Stimulated activated naive CD8-positive, alpha-beta T cell treated with anti-CD3 and anti-CD28 coated beads, Interleukin-15, amount 100 ng/mL, for 72 hours (primary cell): ENCODE measurements at regions not wholly inside any gene's neighbourhood (a gene's known extent, or its start where the extent isn't known, plus 50 kb on each side); places are given as distances from the start of the nearest gene placed in this dataset.
"Not testable (repeated sequence)": the region's sequence is repeated elsewhere in the genome, so short reads cannot be mapped to it uniquely, and the experiment has no call there.

Experiments
- ATAC-seq: fragments of 150-1000 bp; cut with Tn5 transposase; 2 replicates; pipeline ENCODE4 v1.10.0; 2021; ENCODE audit warnings: mild to moderate bottlenecking, moderate library complexity
- DNase-seq, 2 donors: peaks; one replicate each; pipeline ENCODE4 v3.0.0; 2021 to 2022
- H3K27ac Mint-ChIP-seq, 2 donors: one replicate each; pipeline ENCODE4 v1.8.0; 2022; ENCODE audit warnings: mild to moderate bottlenecking in 2 of 2, mixed read lengths in 2 of 2, moderate library complexity in 2 of 2
- H3K27me3 Mint-ChIP-seq: one replicate; pipeline ENCODE4 v1.8.0; 2022; ENCODE audit warnings: mixed read lengths
- H3K4me1 Mint-ChIP-seq: one replicate; pipeline ENCODE4 v1.8.0; 2022; ENCODE audit warnings: mild to moderate bottlenecking, mixed read lengths
- H3K4me3 Mint-ChIP-seq, 2 donors: one replicate each; pipeline ENCODE4 v1.8.0; 2022; ENCODE audit warnings: mild to moderate bottlenecking in 2 of 2, mixed read lengths in 2 of 2, moderate library complexity in 1 of 2
- H3K9me3 Mint-ChIP-seq, 2 donors: one replicate each; pipeline ENCODE4 v1.8.0; 2022; ENCODE audit warnings: mixed read lengths in 2 of 2

DNA sequence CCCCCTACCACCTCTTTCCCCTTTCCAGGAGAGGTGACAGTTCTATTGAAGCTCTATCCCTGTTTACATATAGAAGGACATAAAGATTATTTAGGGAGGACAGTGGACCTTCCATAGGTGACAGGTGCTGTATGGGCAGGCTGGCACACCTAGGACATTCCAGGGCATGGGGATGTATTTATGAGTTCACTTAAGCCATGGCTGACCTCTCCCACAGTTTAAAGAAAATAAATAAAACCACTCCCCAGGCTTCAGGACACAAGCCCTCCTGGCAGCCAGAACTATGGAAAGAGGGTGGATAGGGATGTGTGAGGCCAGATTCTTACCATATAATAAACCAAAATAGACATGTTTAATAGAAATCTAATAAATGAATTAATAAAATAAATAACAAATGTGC, 85.6 kb upstream of the HOXC13 start:
- peaks cover 47% of the 10 kb centered on the region for H3K27me3 Mint-ChIP-seq
- no peak overlapping the region for H3K4me3 Mint-ChIP-seq
- no peak for ATAC-seq
- DNase-seq, result no peak
- no peak overlapping the region for H3K27ac Mint-ChIP-seq
- no peaks in the 10 kb centered on the region for H3K9me3 Mint-ChIP-seq
- no peaks in the 10 kb centered on the region for H3K4me1 Mint-ChIP-seq

DNA sequence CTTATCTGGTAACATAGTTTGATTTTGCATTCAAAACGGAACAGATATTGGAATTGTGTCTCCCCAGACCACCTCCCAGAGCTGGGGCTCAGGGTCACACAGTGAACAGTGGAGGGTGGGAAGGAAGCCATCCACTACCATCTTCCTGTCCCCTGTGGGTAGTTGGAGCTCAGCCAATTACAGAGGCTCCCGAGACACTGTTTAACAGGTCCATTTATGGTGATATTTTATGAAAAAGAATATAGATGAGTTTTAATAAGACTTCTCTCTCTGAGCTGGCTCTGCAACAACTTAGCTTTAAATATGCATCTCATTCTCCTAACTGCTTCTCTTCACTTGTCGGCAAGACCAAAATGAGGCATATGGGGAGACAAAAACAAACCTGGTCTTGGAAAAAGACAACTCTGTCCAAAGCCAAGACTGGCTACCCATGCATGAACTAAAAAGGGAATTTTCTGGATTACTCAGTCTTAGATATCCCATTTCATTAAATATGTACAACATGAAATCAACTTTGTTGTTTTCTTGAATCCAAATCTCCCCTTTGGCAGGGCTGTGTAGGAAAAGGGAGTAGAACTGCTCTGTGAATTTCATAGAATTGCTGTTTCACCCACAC, 83.8 kb upstream of the HOXC13 start:
- Mint-ChIP-seq H3K9me3 (no peaks in the 10 kb centered on the region), H3K27ac (no peak overlapping the region), H3K4me3 (no peak overlapping the region), H3K27me3 (peaks cover 30% of the 10 kb centered on the region), H3K4me1 (no peaks in the 10 kb centered on the region)
- DNase-seq, result no peak
- ATAC-seq, result no peak

DNA sequence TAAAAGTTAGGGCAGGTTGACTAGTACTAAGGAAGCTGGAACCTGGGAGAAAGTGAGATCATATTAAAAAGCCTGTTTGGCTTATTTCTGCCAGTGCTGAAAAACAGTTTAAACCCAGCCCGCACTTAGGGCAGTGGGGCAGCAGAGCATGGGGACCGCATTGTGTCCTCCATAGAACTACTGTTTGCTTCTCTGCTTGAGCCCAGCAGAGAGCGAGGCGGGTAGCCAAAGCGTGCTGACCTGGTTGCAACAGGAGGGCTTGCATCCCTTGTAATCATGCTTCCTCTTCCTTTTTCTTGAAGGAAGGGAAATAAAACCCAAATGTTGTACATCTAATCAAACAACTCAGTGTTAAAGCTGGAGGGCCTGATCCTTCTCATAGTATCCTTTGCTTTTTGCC, 82.5 kb upstream of the HOXC13 start:
- no peak for DNase-seq
- ATAC-seq, result no peak
- H3K4me1 Mint-ChIP-seq, result no peaks in the 10 kb centered on the region
- peaks cover 23% of the 10 kb centered on the region for H3K27me3 Mint-ChIP-seq
- no peak overlapping the region for H3K27ac Mint-ChIP-seq
- no peak overlapping the region for H3K4me3 Mint-ChIP-seq
- H3K9me3 Mint-ChIP-seq, result no peaks in the 10 kb centered on the region

DNA sequence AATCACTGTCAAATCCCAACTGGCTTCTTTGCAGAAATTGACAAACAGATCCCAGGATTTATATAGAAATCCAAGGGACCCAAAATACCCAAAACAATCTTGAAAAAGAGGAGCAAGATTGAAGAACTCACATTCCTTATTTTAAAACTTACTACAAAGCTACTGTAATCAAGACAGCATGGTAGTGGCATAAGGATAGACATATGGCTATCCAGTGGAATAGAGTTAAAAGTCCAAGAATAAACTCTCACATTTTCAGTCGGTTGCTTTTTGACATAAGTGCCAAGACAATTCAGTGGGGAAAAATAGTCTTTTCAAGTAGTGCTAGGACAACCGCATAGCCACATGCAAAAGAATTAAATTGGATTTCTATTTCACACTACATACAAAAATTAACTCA, 81.0 kb upstream of the HOXC13 start:
- H3K9me3 Mint-ChIP-seq, result no peaks in the 10 kb centered on the region
- DNase-seq (no peak), ATAC-seq (no peak)
- no peak overlapping the region for H3K4me3 Mint-ChIP-seq
- no peak overlapping the region for H3K27ac Mint-ChIP-seq
- H3K27me3 Mint-ChIP-seq, result peaks cover 19% of the 10 kb centered on the region
- H3K4me1 Mint-ChIP-seq, result no peaks in the 10 kb centered on the region

DNA sequence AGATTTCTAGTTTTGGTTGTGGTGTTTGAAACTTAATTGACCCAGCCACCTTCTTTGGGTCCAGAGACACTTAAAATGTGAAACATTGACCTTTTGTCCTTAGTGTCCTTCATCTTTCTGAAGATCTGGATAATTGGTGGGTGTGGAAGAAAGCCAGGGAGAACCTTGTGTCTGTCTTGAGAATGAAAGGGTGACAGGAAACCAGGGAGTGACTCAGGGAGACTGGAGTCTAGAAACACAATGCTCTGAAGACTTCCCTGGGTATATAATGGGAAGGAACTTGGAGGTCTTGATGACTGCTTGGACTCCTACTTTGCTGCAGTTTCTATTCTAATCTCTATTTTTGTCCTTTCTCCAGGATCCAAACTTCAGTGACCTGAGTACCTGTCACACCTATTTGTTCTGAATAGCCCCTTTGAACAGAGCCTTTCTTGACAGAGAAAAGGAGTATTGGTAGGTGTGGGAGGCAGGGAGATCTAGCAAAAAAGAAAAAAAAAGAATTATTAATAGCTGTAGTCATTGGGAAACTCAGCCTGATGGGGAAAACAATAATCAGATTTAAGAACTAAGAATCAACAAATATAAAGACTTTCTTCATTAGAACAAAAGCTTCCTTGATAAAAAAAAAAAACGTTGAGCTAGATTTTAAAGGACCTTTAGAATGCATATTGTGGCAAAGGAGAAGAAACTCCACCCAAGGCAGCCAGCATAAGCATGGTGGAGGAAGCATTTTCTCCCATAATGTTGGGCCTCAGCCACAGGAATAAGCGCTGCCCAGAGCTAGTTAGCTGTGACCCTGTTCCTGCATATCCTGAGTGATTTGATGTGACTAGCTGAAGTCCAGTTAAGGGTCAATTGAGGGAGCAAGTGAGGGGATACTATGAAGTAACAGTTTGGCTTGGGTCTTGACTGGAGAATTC, 77.9 kb upstream of the HOXC13 start:
- no peaks in the 10 kb centered on the region for H3K9me3 Mint-ChIP-seq
- no peak for DNase-seq
- H3K4me3 Mint-ChIP-seq, result no peak overlapping the region
- no peak for ATAC-seq
- peaks cover 8% of the 10 kb centered on the region for H3K27me3 Mint-ChIP-seq
- no peaks in the 10 kb centered on the region for H3K4me1 Mint-ChIP-seq
- no peak overlapping the region for H3K27ac Mint-ChIP-seq

DNA sequence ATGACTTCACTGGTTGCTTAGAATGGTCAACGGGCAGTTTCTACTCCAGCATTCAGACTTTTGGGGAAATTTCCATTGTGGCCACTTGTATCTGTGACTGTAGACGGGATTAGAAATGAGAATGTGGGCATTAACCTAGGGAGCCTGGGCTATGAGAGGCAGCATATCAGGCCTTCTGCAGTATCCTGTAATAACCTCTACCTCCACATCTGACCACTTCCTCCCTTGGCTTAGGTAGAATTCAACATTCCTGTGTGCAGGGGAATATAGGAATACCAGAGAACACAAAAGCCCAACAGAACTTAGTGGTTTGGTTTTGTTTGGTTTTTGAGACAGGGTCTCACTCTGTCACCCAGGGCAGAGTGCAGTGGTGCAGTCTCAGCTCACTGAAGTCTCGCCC, 76.4 kb upstream of the HOXC13 start:
- no peak for DNase-seq
- H3K27me3 Mint-ChIP-seq, result peaks cover 8% of the 10 kb centered on the region
- ATAC-seq, result no peak
- H3K4me3 Mint-ChIP-seq, result no peak overlapping the region
- H3K9me3 Mint-ChIP-seq, result no peaks in the 10 kb centered on the region
- H3K27ac Mint-ChIP-seq, result no peak overlapping the region
- no peaks in the 10 kb centered on the region for H3K4me1 Mint-ChIP-seq

DNA sequence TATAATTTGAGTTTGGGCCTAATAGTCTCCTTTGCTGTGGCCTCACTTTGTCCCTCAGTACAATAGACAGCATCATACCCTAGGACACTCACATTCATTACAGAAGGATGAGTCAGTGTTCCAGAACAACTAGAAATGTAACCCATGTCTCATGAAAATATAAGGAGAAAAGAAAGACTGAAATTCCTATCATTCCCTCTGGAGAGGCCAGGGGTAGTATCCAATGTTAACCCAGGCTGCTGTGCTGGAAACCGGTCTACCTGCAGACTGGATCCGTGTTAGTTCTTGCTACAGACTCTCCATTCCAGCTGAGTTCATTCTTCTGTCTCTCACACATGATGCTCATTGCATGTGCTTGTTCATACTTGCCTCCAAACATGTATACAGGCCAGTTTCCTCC, 75.8 kb upstream of the HOXC13 start:
- Mint-ChIP-seq H3K27me3 (peaks cover 13% of the 10 kb centered on the region), H3K4me1 (no peaks in the 10 kb centered on the region), H3K27ac (no peak overlapping the region), H3K4me3 (no peak overlapping the region), H3K9me3 (no peaks in the 10 kb centered on the region)
- ATAC-seq (no peak), DNase-seq (no peak)

DNA sequence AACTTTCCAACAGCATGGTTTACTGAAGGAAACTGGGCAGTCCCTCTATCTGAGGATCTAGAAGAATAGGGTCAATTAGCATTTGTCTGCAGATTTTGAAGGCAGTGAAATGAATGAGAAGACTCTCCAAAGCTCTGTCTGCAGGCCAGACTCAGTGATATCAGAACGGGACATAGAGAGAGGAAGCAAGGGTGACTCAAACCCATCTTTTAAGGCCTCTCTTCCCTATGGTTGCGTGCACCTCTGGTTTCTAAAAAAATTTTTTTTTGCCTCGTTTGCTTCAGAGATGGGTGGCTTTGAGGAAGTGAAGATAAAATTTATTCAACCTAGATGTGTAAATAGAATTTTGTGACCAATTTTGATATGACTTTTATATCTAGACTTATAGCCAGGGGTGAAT, 71.9 kb upstream of the HOXC13 start:
- DNase-seq (no peak), ATAC-seq (no peak)
- peaks cover 26% of the 10 kb centered on the region for H3K27me3 Mint-ChIP-seq
- H3K27ac Mint-ChIP-seq, result no peak overlapping the region
- no peaks in the 10 kb centered on the region for H3K4me1 Mint-ChIP-seq
- no peak overlapping the region for H3K4me3 Mint-ChIP-seq
- no peaks in the 10 kb centered on the region for H3K9me3 Mint-ChIP-seq

DNA sequence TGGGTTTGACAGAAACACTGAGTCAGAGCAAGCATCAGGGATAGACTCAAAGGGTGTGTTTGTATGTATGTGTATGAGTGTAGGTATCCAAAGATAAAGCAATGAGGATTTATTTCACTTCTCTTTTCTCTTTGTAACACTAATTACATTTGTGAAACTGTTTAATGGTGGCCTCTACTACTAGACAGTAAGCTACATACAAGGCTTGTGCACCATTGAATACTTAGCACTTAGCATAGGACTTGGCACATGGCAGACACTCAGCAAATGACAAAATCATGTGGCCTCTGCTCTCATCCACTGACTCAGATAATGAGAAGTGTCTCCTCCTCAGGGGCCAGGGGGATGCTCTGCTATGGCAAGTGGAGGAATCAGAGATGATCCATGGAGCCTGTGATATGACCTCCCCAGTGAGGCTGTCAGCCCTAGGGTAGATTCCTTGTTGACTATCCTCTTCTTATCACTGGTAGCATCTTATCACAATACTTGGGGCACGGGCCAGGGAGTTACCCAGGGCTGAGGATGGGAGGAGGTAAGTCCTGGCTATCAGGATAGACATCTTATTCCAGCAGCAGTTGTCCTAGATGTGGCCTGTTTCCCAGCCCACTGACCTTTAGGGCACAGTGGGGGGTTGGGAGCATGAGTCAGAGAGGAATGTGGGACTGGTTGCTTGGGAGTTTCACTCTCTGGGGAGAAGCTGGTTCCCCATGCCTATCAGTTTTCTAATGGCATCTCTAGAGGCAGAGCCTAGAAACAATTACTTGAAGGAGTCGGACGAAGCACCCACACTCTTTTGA, 71.2 kb upstream of the HOXC13 start:
- ATAC-seq, result no peak
- Mint-ChIP-seq H3K9me3 (no peaks in the 10 kb centered on the region), H3K4me1 (no peaks in the 10 kb centered on the region), H3K27ac (no peak overlapping the region), H3K4me3 (no peak overlapping the region), H3K27me3 (peaks cover 33% of the 10 kb centered on the region)
- no peak for DNase-seq

DNA sequence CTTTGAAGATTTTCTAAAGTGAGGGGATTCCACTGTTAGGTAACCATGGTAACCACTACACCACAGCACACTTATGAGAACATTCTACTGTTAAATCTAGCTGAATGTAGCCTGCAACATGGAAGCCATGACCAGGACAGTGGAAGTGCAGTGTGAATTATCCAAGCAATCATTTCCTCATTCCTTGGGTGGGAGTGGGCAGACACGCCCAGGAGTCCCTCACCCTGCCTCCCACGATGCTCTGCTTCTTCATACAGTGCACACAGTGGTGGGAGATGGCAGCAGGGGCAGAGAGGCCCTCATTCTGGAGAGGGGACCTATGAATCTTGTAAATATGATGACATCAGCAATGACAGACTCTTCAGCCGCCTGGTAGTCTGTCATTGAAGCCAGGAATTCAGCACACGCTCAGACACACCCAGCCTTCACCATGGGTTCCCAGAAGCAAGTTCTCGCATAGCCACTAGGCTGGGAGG, 70.1 kb upstream of the HOXC13 start:
- no peak overlapping the region for H3K27ac Mint-ChIP-seq
- H3K4me3 Mint-ChIP-seq, result no peak overlapping the region
- no peaks in the 10 kb centered on the region for H3K9me3 Mint-ChIP-seq
- DNase-seq (no peak), ATAC-seq (no peak)
- H3K27me3 Mint-ChIP-seq, result peaks cover 44% of the 10 kb centered on the region
- H3K4me1 Mint-ChIP-seq, result no peaks in the 10 kb centered on the region

DNA sequence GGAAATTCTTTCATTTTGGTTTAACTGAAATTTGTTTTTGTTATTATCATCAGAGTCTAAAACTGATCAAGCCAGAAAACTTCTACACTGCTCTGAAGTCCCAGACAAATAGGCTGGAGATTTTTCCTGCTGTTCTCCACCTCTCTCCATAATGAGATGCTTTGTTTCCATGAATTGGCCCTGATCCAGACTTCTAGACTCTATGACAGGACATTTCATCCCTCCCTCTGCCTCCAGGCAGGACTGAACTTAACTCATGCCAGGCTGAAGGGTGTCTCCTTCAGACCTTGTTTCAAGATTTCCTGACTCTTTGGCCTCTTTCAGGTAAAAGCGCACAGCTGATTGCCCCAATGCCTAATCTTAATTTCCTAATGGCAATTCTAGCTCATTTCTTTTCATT, 69.1 kb upstream of the HOXC13 start:
- Mint-ChIP-seq H3K9me3 (no peaks in the 10 kb centered on the region), H3K4me1 (no peaks in the 10 kb centered on the region), H3K27ac (no peak overlapping the region), H3K4me3 (no peak overlapping the region), H3K27me3 (peaks cover 49% of the 10 kb centered on the region)
- ATAC-seq (no peak), DNase-seq (no peak)

DNA sequence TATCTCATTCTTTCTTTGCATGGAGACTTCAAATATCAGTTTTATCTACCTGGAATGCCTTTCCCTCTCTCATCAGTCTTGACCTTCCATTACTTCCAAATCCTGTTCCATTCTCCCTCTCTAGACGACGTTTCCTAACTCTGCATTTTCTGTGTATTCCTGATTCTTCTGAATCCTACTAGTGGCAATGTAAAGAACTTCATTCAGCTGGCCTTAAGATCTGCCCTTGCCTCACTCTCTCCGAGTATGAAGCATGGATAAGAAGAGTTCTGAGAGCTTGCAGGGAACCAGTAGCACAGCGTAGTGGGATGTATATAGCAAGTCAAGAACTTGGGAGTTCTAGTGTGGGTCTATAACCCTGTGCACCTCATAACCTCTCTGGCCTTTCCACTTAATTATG, 68.5 kb upstream of the HOXC13 start:
- DNase-seq, result no peak
- no peak overlapping the region for H3K4me3 Mint-ChIP-seq
- no peak for ATAC-seq
- H3K9me3 Mint-ChIP-seq, result no peaks in the 10 kb centered on the region
- H3K4me1 Mint-ChIP-seq, result no peaks in the 10 kb centered on the region
- no peak overlapping the region for H3K27ac Mint-ChIP-seq
- peaks cover 49% of the 10 kb centered on the region for H3K27me3 Mint-ChIP-seq

DNA sequence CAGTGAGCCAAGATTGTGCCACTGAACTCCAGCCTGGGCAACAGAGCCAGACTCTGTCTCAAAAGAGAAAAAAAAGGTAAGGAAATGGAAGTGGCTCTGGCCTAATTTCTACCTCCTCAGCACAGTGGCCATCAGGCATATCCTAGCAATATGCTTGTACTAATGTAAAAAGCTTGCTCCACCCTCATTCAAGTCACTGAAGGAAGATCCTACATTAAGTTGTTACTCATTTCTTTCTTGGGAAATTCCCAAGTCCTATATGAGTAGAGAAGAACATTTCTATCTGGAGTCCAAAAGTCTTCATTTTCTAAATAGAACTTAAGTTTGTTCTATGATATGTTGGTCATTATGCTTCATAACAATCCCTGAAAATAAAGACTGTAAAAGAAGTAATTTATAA, 67.3 kb upstream of the HOXC13 start:
- H3K27me3 Mint-ChIP-seq, result peaks cover 49% of the 10 kb centered on the region
- no peak for DNase-seq
- no peak overlapping the region for H3K27ac Mint-ChIP-seq
- no peaks in the 10 kb centered on the region for H3K9me3 Mint-ChIP-seq
- H3K4me1 Mint-ChIP-seq, result no peaks in the 10 kb centered on the region
- no peak for ATAC-seq
- H3K4me3 Mint-ChIP-seq, result no peak overlapping the region

DNA sequence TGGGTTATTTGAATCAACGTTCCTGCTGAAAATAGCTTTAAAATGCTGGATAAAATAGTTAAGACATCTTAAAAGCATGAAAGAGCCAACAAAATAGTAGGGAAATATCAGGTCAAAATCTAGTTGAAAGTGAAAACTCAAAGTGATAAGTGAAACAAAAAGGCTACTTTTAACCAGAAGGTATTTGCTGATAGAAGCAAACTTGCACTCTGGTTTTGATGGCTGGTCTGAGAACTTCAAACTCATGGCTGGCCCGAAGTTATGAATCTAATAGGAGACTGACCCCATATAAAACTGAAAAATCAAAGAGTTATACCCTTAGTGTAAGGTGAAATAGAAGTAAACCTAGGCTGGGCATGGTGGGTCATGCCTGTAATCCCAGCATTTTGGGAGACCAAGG, 66.3 kb upstream of the HOXC13 start:
- Mint-ChIP-seq H3K4me1 (no peaks in the 10 kb centered on the region), H3K9me3 (no peaks in the 10 kb centered on the region), H3K27me3 (peaks cover 51% of the 10 kb centered on the region), H3K4me3 (no peak overlapping the region), H3K27ac (no peak overlapping the region)
- no peak for ATAC-seq
- DNase-seq, result no peak

DNA sequence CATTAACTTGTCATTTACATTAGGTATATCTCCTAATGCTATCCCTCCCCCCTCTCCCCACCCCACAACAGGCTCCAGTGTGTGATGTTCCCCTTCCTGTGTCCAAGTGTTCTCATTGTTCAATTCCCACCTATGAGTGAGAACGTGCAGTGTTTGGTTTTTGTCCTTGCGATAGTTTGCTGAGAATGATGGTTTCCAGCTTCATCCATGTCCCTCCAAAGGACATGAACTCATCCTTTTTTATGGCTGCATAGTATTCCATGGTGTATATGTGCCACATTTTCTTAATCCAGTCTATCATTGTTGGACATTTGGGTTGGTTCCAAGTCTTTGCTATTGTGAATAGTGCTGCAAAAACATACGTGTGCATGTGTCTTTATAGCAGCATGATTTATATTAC, 60.7 kb upstream of the HOXC13 start:
- not testable (repeated sequence) for H3K4me1 Mint-ChIP-seq, H3K9me3 Mint-ChIP-seq, H3K4me3 Mint-ChIP-seq, DNase-seq, ATAC-seq, H3K27ac Mint-ChIP-seq
- H3K27me3 Mint-ChIP-seq, result peaks cover 54% of the 10 kb centered on the region

DNA sequence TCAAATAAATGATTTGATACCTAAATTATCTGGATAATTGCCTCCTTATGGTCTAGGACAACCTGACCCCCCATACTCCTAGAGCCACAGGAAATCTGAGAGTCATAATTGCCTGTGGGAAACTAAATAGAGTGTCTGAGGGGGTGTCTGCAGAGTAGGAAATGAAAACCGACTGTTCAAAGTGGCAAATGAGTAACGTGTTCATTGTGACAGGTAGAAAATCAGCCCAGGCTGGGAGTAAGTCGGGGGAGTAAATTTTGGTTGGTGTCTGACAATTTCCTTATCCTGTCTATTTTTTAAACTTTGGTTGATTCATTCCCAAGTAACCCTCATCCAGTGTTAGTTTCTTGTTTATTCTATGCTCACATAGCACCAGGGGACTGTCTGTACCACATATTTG, 51.6 kb upstream of the HOXC13 start:
- ATAC-seq (no peak), DNase-seq (no peak)
- Mint-ChIP-seq H3K9me3 (no peaks in the 10 kb centered on the region), H3K4me3 (no peak overlapping the region), H3K27ac (no peak overlapping the region), H3K27me3 (peaks cover 68% of the 10 kb centered on the region), H3K4me1 (no peaks in the 10 kb centered on the region)
